Stimulated activated naive CD8-positive, alpha-beta T cell treated with anti-CD3 and anti-CD28 coated beads, Interleukin-15, Interleukin-2, amounts not matched to agents 100 ng/mL and 50 ng/mL, for 24 hours (primary cell): ENCODE measurements at regions not wholly inside any gene's neighbourhood (a gene's known extent, or its start where the extent isn't known, plus 50 kb on each side); places are given as distances from the start of the nearest gene placed in this dataset.

Experiments used
- H3K27ac Mint-ChIP-seq: one replicate; pipeline ENCODE4 v1.8.0; 2021; ENCODE audit warnings: mild to moderate bottlenecking, mixed read lengths
- H3K27me3 Mint-ChIP-seq: one replicate; pipeline ENCODE4 v1.8.0; 2021; ENCODE audit warnings: mixed read lengths
- H3K36me3 Mint-ChIP-seq: one replicate; pipeline ENCODE4 v1.8.0; 2021; ENCODE audit warnings: low read depth, mixed read lengths
- H3K4me1 Mint-ChIP-seq: one replicate; pipeline ENCODE4 v1.8.0; 2021; ENCODE audit warnings: low read depth, mixed read lengths
- H3K4me3 Mint-ChIP-seq: one replicate; pipeline ENCODE4 v1.8.0; 2021; ENCODE audit warnings: mild to moderate bottlenecking, mixed read lengths
- H3K9me3 Mint-ChIP-seq: one replicate; pipeline ENCODE4 v1.8.0; 2021; ENCODE audit warnings: mixed read lengths

GRCh38 chr2:144692661-144693060 is 172.7 kb upstream of the ZEB2 start:
- Mint-ChIP-seq H3K27ac (no peak overlapping the region), H3K36me3 (no peaks in the 10 kb centered on the region), H3K27me3 (no peaks in the 10 kb centered on the region), H3K4me3 (no peak overlapping the region), H3K9me3 (peaks cover 4% of the 10 kb centered on the region), H3K4me1 (no peaks in the 10 kb centered on the region)

GRCh38 chr2:144690771-144691170 is 170.9 kb upstream of the ZEB2 start:
- H3K4me3 Mint-ChIP-seq: no peak overlapping the region
- H3K4me1 Mint-ChIP-seq: no peaks in the 10 kb centered on the region
- H3K9me3 Mint-ChIP-seq: no peaks in the 10 kb centered on the region
- H3K27me3 Mint-ChIP-seq: no peaks in the 10 kb centered on the region
- H3K36me3 Mint-ChIP-seq: no peaks in the 10 kb centered on the region
- H3K27ac Mint-ChIP-seq: no peak overlapping the region

GRCh38 chr2:144686518-144687215 is 166.7 kb upstream of the ZEB2 start:
- H3K4me1 Mint-ChIP-seq: no peaks in the 10 kb centered on the region
- H3K9me3 Mint-ChIP-seq: no peaks in the 10 kb centered on the region
- H3K27ac Mint-ChIP-seq: no peak overlapping the region
- no peaks in the 10 kb centered on the region for H3K36me3 Mint-ChIP-seq
- H3K4me3 Mint-ChIP-seq: no peak overlapping the region
- H3K27me3 Mint-ChIP-seq: peaks cover 8% of the 10 kb centered on the region

- Mint-ChIP-seq H3K36me3 (no peaks in the 10 kb centered on the region), H3K4me3 (no peak overlapping the region), H3K9me3 (no peaks in the 10 kb centered on the region), H3K4me1 (no peaks in the 10 kb centered on the region), H3K27me3 (peaks cover 8% of the 10 kb centered on the region), H3K27ac (no peak overlapping the region)
Measured at GRCh38 chr2:144683966-144684365, 164.0 kb upstream of the ZEB2 start.

GRCh38 chr2:144683107-144683753 is 163.3 kb upstream of the ZEB2 start:
- H3K9me3 Mint-ChIP-seq: no peaks in the 10 kb centered on the region
- H3K4me3 Mint-ChIP-seq: no peak overlapping the region
- no peak overlapping the region for H3K27ac Mint-ChIP-seq
- peaks cover 8% of the 10 kb centered on the region for H3K27me3 Mint-ChIP-seq
- no peaks in the 10 kb centered on the region for H3K36me3 Mint-ChIP-seq
- H3K4me1 Mint-ChIP-seq: no peaks in the 10 kb centered on the region

- no peaks in the 10 kb centered on the region for H3K36me3 Mint-ChIP-seq
- H3K4me3 Mint-ChIP-seq: no peak overlapping the region
- no peaks in the 10 kb centered on the region for H3K9me3 Mint-ChIP-seq
- no peaks in the 10 kb centered on the region for H3K4me1 Mint-ChIP-seq
- H3K27ac Mint-ChIP-seq: no peak overlapping the region
- peaks cover 8% of the 10 kb centered on the region for H3K27me3 Mint-ChIP-seq
Measured at GRCh38 chr2:144682248-144682647, 162.3 kb upstream of the ZEB2 start.

GRCh38 chr2:144681389-144681788 is 161.5 kb upstream of the ZEB2 start:
- no peak overlapping the region for H3K4me3 Mint-ChIP-seq
- no peaks in the 10 kb centered on the region for H3K4me1 Mint-ChIP-seq
- no peaks in the 10 kb centered on the region for H3K9me3 Mint-ChIP-seq
- no peaks in the 10 kb centered on the region for H3K36me3 Mint-ChIP-seq
- peaks cover 8% of the 10 kb centered on the region for H3K27me3 Mint-ChIP-seq
- no peak overlapping the region for H3K27ac Mint-ChIP-seq

- Mint-ChIP-seq H3K9me3 (no peaks in the 10 kb centered on the region), H3K36me3 (no peaks in the 10 kb centered on the region), H3K4me3 (no peak overlapping the region), H3K4me1 (no peaks in the 10 kb centered on the region), H3K27ac (no peak overlapping the region), H3K27me3 (peaks cover 5% of the 10 kb centered on the region)
Measured at GRCh38 chr2:144679942-144680341, 160.0 kb upstream of the ZEB2 start.

- Mint-ChIP-seq H3K9me3 (no peaks in the 10 kb centered on the region), H3K4me3 (no peak overlapping the region), H3K36me3 (no peaks in the 10 kb centered on the region), H3K27me3 (peaks cover 5% of the 10 kb centered on the region), H3K27ac (no peak overlapping the region), H3K4me1 (no peaks in the 10 kb centered on the region)
Measured at GRCh38 chr2:144678736-144679135, 158.8 kb upstream of the ZEB2 start.

- no peaks in the 10 kb centered on the region for H3K9me3 Mint-ChIP-seq
- H3K4me1 Mint-ChIP-seq: no peaks in the 10 kb centered on the region
- no peak overlapping the region for H3K27ac Mint-ChIP-seq
- no peaks in the 10 kb centered on the region for H3K36me3 Mint-ChIP-seq
- H3K27me3 Mint-ChIP-seq: no peaks in the 10 kb centered on the region
- H3K4me3 Mint-ChIP-seq: no peak overlapping the region
Measured at GRCh38 chr2:144675731-144676130, 155.8 kb upstream of the ZEB2 start.

GRCh38 chr2:144675331-144675730 is 155.4 kb upstream of the ZEB2 start:
- Mint-ChIP-seq H3K4me1 (no peaks in the 10 kb centered on the region), H3K27me3 (no peaks in the 10 kb centered on the region), H3K27ac (no peak overlapping the region), H3K4me3 (no peak overlapping the region), H3K9me3 (no peaks in the 10 kb centered on the region), H3K36me3 (no peaks in the 10 kb centered on the region)

- Mint-ChIP-seq H3K9me3 (no peaks in the 10 kb centered on the region), H3K27me3 (peaks cover 4% of the 10 kb centered on the region), H3K4me3 (no peak overlapping the region), H3K27ac (no peak overlapping the region), H3K4me1 (no peaks in the 10 kb centered on the region), H3K36me3 (no peaks in the 10 kb centered on the region)
Measured at GRCh38 chr2:144674071-144674470, 154.2 kb upstream of the ZEB2 start.

GRCh38 chr2:144673456-144673855 is 153.5 kb upstream of the ZEB2 start:
- H3K4me1 Mint-ChIP-seq: no peaks in the 10 kb centered on the region
- peaks cover 4% of the 10 kb centered on the region for H3K27me3 Mint-ChIP-seq
- H3K9me3 Mint-ChIP-seq: no peaks in the 10 kb centered on the region
- H3K4me3 Mint-ChIP-seq: no peak overlapping the region
- no peaks in the 10 kb centered on the region for H3K36me3 Mint-ChIP-seq
- no peak overlapping the region for H3K27ac Mint-ChIP-seq

GRCh38 chr2:144671695-144672455 is 152.0 kb upstream of the ZEB2 start:
- Mint-ChIP-seq H3K4me3 (no peak overlapping the region), H3K27ac (no peak overlapping the region), H3K4me1 (no peaks in the 10 kb centered on the region), H3K9me3 (no peaks in the 10 kb centered on the region), H3K27me3 (peaks cover 4% of the 10 kb centered on the region), H3K36me3 (no peaks in the 10 kb centered on the region)

- Mint-ChIP-seq H3K4me3 (no peak overlapping the region), H3K9me3 (no peaks in the 10 kb centered on the region), H3K4me1 (no peaks in the 10 kb centered on the region), H3K27me3 (peaks cover 4% of the 10 kb centered on the region), H3K27ac (no peak overlapping the region), H3K36me3 (no peaks in the 10 kb centered on the region)
Measured at GRCh38 chr2:144670738-144671137, 150.8 kb upstream of the ZEB2 start.
